Breast epithelium (tissue), 4 donors: ENCODE measurements at regions not wholly inside any gene's neighbourhood (a gene's known extent, or its start where the extent isn't known, plus 50 kb on each side); places are given as distances from the start of the nearest gene placed in this dataset.

Experiments
- DNase-seq, 2 donors: peaks; one replicate each; pipeline ENCODE4 v3.0.0-alpha.2; 2019; ENCODE audit warnings: low spot score in 2 of 2
- H3K27ac ChIP-seq, 2 donors: fragments of 200-600 bp; sonication (generic) in 1 of 2; one replicate each; pipeline ENCODE4 v1.5.1; 2016 to 2019; ENCODE audit warnings: mild to moderate bottlenecking in 1 of 2
- H3K27me3 ChIP-seq, 2 donors: fragments of 200-600 bp; sonication (generic) in 1 of 2; one replicate each; pipeline versions ENCODE4 v1.5.1 to v1.6.0; 2017 to 2019; ENCODE audit warnings: control low read depth in 1 of 2, mild to moderate bottlenecking in 1 of 2
- H3K36me3 ChIP-seq: fragments of 200-600 bp; one replicate; pipeline ENCODE4 v1.5.1; 2019
- H3K4me1 ChIP-seq, 2 donors: fragments of 200-600 bp; sonication (generic); one replicate each; pipeline ENCODE4 v1.5.1; 2016 to 2019; ENCODE audit warnings: control low read depth in 1 of 2
- H3K4me3 ChIP-seq, 3 donors: fragments of 200-600 bp; sonication (generic); 1 replicate in 2 of 3; 2 replicates in 1 of 3; pipeline ENCODE4 v1.5.1; 2016 to 2019; ENCODE audit warnings: mild to moderate bottlenecking in 3 of 3, moderate library complexity in 2 of 3
- H3K9me3 ChIP-seq, 2 donors: fragments of 200-600 bp; sonication (generic) in 1 of 2; one replicate each; pipeline ENCODE4 v1.5.1; 2016 to 2019; ENCODE audit warnings: control low read depth in 1 of 2
- POLR2A ChIP-seq: fragments of 450-650 bp; IDR thresholded peaks from one replicate; pipeline ENCODE4 v1.6.1; 2016; ENCODE audit warnings: antibody characterized with exemption, mild to moderate bottlenecking, moderate library complexity
- POLR2AphosphoS5 ChIP-seq, 3 donors: sonication (generic); formaldehyde crosslinking; IDR thresholded peaks; one replicate each; pipeline ENCODE4 v1.6.1; 2017; ENCODE audit warnings: antibody characterized with exemption in 3 of 3
- intact Hi-C: fragments of 100-400 bp; cut with DNase I; formaldehyde crosslinking; loops from one replicate; pipeline ENCODE4 v1.15.1; 2023; ENCODE audit warnings: low total_unique reads
- TF ChIP-seq, protein P1 (sequence below), 3 donors: fragments of 450-650 bp; IDR thresholded peaks; one replicate each; pipeline ENCODE4 v1.5.1; 2016 to 2017; ENCODE audit warnings: antibody characterized with exemption in 3 of 3, mild to moderate bottlenecking in 3 of 3, moderate library complexity in 3 of 3

DNA sequence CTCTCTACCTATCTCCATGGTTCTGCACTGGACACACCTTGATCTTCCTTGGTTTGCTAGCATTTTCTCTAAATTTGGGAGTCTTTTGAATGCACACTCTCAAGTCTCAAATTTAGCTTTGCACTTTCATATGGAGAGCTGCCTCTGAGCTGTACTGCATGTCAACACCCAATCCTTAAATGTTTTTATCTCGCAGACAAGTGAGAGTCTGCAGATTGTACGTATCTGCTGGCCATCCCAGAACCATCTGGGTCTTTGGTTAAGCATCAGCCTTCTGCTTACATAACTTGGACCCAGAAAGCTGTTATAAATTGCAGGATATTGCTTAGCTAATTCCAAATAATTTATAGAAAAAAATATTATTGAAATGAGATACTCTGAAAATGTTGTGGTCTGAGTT is 111.4 kb upstream of the GRAMD2B start:
- DNase-seq: no peak
- no peaks in the 10 kb centered on the region for H3K9me3 ChIP-seq
- TF ChIP-seq, protein P1, sequence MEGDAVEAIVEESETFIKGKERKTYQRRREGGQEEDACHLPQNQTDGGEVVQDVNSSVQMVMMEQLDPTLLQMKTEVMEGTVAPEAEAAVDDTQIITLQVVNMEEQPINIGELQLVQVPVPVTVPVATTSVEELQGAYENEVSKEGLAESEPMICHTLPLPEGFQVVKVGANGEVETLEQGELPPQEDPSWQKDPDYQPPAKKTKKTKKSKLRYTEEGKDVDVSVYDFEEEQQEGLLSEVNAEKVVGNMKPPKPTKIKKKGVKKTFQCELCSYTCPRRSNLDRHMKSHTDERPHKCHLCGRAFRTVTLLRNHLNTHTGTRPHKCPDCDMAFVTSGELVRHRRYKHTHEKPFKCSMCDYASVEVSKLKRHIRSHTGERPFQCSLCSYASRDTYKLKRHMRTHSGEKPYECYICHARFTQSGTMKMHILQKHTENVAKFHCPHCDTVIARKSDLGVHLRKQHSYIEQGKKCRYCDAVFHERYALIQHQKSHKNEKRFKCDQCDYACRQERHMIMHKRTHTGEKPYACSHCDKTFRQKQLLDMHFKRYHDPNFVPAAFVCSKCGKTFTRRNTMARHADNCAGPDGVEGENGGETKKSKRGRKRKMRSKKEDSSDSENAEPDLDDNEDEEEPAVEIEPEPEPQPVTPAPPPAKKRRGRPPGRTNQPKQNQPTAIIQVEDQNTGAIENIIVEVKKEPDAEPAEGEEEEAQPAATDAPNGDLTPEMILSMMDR (IDR thresholded peaks at IDR 0.05): no peak
- TF ChIP-seq POLR2A (no peak), POLR2AphosphoS5 (IDR thresholded peaks at IDR 0.05) (no peak)
- H3K36me3 ChIP-seq: no peaks in the 10 kb centered on the region
- H3K27me3 ChIP-seq: no peaks in the 10 kb centered on the region
- no peaks in the 10 kb centered on the region for H3K4me1 ChIP-seq
- intact Hi-C loops: no loop called here
- no peak overlapping the region for H3K4me3 ChIP-seq
- no peak overlapping the region for H3K27ac ChIP-seq

DNA sequence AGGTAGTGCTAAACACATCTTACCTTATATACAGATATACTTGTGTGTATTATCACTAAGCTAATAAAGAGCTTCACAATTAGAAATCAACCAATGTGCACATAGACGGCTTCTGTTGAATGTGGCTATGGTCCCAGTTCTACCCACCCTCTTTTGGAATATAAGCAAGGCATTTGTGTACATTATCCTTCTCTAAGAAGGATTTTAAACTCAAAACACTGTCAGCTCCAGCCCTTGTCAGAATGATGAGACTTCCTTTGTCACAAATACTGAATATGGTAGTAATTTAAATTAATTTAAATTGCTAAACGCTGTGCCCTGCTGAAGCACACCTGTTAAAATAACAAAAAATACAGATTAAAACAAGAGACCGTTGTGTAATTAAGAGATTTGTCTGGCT is 107.9 kb upstream of the GRAMD2B start:
- Histone ChIP-seq H3K27ac (no peak overlapping the region), H3K36me3 (no peaks in the 10 kb centered on the region), H3K9me3 (no peaks in the 10 kb centered on the region), H3K4me1 (no peaks in the 10 kb centered on the region), H3K27me3 (no peaks in the 10 kb centered on the region), H3K4me3 (no peak overlapping the region)
- no peak for DNase-seq
- intact Hi-C loops: no loop called here
- TF ChIP-seq, protein P1 (IDR thresholded peaks at IDR 0.05): no peak
- no peak for TF ChIP-seq POLR2A
- TF ChIP-seq POLR2AphosphoS5 (IDR thresholded peaks at IDR 0.05): no peak

DNA sequence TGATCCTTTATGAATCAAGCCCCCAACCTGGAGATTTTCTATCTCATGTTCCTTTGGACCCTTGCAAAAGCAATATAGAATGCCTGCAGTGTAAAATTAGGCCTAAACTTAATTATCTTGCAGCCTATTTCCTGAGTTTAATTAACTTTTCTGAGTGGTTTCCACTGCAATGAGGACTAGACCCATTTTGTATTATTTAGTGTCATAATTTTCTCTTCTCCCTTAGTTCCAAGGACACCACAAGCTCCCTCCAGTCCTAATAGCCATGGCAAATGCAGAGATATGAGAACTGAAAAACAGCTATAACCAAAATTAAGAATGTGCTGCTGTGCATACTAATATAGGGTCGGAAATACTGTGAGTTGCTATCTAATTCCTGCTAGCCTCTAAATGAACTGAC is 90.9 kb upstream of the GRAMD2B start:
- H3K4me1 ChIP-seq: no peaks in the 10 kb centered on the region
- TF ChIP-seq POLR2AphosphoS5 (IDR thresholded peaks at IDR 0.05): no peak
- TF ChIP-seq POLR2A: no peak
- TF ChIP-seq, protein P1 (IDR thresholded peaks at IDR 0.05): no peak
- intact Hi-C loops: no loop called here
- DNase-seq: no peak
- H3K27me3 ChIP-seq: no peaks in the 10 kb centered on the region
- no peaks in the 10 kb centered on the region for H3K36me3 ChIP-seq
- H3K9me3 ChIP-seq: no peaks in the 10 kb centered on the region
- H3K27ac ChIP-seq: no peak overlapping the region
- no peak overlapping the region for H3K4me3 ChIP-seq

DNA sequence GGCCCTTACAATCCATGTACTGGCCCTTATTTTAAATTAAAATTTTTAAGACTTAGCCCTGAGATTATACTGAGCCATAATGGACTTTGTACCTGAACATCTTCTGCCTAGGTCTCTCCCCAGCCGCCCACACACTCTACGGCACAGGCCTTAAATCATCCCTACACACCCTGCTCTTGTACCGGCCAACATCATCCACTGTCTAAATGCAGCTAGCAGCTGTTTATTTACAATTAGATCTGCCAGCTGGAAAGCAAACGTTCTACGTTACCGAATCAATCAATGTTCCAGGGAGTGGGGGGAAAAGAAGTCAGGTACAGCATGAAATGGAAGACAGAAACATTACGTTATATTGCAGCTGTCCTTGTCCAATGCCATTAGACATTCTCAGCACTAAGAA is 88.4 kb upstream of the GRAMD2B start:
- TF ChIP-seq POLR2A: no peak
- TF ChIP-seq POLR2AphosphoS5 (IDR thresholded peaks at IDR 0.05): no peak
- TF ChIP-seq, protein P1 (IDR thresholded peaks at IDR 0.05): no peak
- Histone ChIP-seq H3K27me3 (no peaks in the 10 kb centered on the region), H3K9me3 (no peaks in the 10 kb centered on the region), H3K4me1 (no peaks in the 10 kb centered on the region), H3K4me3 (no peak overlapping the region), H3K27ac (no peak overlapping the region), H3K36me3 (no peaks in the 10 kb centered on the region)
- intact Hi-C loops: no loop called here
- no peak for DNase-seq

DNA sequence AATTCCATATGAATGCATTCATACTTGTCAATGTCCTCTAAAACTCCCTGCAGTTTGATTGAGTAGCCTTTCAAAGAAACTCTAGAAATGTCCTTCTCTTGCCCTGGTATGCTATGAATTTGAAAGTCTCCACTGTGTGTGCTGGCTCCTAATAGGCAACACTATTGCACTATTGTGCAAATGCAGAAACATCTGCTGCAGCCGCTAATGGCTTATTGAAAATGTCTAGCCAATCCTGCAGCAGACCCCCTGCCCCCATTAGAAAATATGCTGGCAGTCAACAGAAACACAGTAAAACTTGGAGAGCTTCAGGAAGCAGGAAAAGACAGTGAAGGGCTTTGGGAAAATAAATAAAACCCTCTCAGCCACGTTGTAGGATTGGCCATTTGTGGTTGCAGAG is 87.3 kb upstream of the GRAMD2B start:
- no peak for DNase-seq
- no peaks in the 10 kb centered on the region for H3K27me3 ChIP-seq
- H3K9me3 ChIP-seq: no peaks in the 10 kb centered on the region
- intact Hi-C loops: no loop called here
- no peaks in the 10 kb centered on the region for H3K36me3 ChIP-seq
- TF ChIP-seq POLR2A: no peak
- TF ChIP-seq, protein P1 (IDR thresholded peaks at IDR 0.05): no peak
- TF ChIP-seq POLR2AphosphoS5 (IDR thresholded peaks at IDR 0.05): no peak
- H3K4me3 ChIP-seq: no peak overlapping the region
- no peaks in the 10 kb centered on the region for H3K4me1 ChIP-seq
- no peak overlapping the region for H3K27ac ChIP-seq
